Bronchial epithelial cell (primary cell): ENCODE measurements at regions not wholly inside any gene's neighbourhood (a gene's known extent, or its start where the extent isn't known, plus 50 kb on each side); places are given as distances from the start of the nearest gene placed in this dataset.
A peak's percentile ranks its signal among the peaks of the same experiment; 100 is the strongest.

Experiments used
- DNase-seq: peaks from one replicate; pipeline ENCODE4 v3.0.0-alpha.2; 2010; ENCODE audit warnings: low read depth
- FAIRE-seq: peaks from 2 replicates; lab custom pipeline; 2011; peaks lifted over from hg19 to GRCh38; lab: Jason Lieb, UNC
- H3K27me3 ChIP-seq: 2 replicates; pipeline ENCODE4 v1.5.1; 2011; ENCODE audit warnings: low read length; ENCODE audit not compliant: control insufficient read depth, insufficient read depth
- H3K36me3 ChIP-seq: 2 replicates; pipeline ENCODE4 v1.5.1; 2011; ENCODE audit warnings: low read length; ENCODE audit not compliant: control insufficient read depth, insufficient read depth
- H3K4me3 ChIP-seq: 2 replicates; pipeline ENCODE4 v1.5.1; 2011; ENCODE audit warnings: mild to moderate bottlenecking, low read depth, low read length, control low read depth
- CTCF ChIP-seq: IDR thresholded peaks from 2 replicates; pipeline ENCODE4 v1.5.1; 2011; ENCODE audit warnings: mild to moderate bottlenecking, moderate library complexity, low read length, control low read depth, inconsistent platforms; ENCODE audit not compliant: insufficient read depth, severe bottlenecking

GRCh38 chr4:152162331-152162697 is 373.6 kb downstream of the FBXW7 start:
- no peak for DNase-seq
- no peak for TF ChIP-seq CTCF
- no peak for FAIRE-seq
- Histone ChIP-seq H3K27me3 (no peaks in the 10 kb centered on the region), H3K4me3 (no peak overlapping the region), H3K36me3 (no peaks in the 10 kb centered on the region)

GRCh38 chr4:152161676-152162330 is 374.1 kb downstream of the FBXW7 start:
- Histone ChIP-seq H3K27me3 (no peaks in the 10 kb centered on the region), H3K4me3 (no peak overlapping the region), H3K36me3 (no peaks in the 10 kb centered on the region)
- FAIRE-seq (no peak), DNase-seq (peak; percentile 46)
- no peak for TF ChIP-seq CTCF

DNA sequence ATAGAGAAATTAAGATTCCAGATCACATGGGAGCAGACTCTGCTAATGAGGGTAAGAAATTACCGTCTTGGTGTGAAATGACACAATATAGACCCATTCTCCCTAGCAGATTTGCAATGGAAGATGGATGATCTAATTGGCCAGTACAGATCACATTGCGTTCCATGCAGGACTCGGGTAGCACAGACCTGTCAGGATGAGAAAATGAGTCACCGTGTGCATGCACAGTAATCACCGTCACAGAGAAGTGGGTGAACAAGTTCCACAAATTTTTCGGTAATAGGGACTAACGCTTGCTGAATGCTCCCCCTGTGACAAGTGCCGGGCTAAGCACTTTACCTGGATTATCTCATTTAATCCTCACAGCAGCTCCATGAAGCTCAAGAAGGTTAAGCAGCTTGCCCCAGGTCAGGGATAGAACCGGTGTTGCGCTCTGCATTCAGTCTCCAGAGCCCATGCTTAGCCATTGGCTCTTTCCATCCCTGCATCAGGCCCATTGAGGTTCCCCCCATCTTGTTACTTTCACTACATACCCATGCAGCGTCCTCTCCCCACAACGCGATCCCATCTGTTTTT is 375.6 kb downstream of the FBXW7 start:
- peak; percentile 50 for DNase-seq

DNA sequence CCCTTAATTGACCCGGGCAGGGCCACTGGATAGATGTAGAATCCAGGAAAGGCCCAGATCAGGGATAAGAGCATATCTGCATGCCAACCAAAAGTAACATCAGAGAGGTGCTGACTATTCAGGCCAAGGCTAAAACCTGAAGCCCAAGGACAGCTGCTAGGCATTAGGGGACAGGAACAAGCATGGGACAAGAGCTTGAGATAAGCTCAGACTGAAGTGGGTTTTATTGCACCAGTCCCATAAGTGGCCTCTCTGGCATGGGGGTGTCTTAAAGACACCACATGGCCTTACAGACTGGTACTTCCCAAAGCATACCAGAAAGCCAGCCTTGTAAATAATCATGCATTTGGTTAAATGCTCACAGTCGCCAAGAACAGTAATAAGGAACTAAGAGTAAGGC is 376.1 kb downstream of the FBXW7 start:
- Histone ChIP-seq H3K4me3 (no peak overlapping the region), H3K36me3 (no peaks in the 10 kb centered on the region), H3K27me3 (no peaks in the 10 kb centered on the region)
- DNase-seq = no peak
- no peak for TF ChIP-seq CTCF
- no peak for FAIRE-seq

More for the DNA sequence above, 375.6 kb downstream of the FBXW7 start:
- H3K36me3 ChIP-seq = no peaks in the 10 kb centered on the region
- TF ChIP-seq CTCF = no peak
- H3K4me3 ChIP-seq = no peak overlapping the region
- H3K27me3 ChIP-seq = no peaks in the 10 kb centered on the region
- FAIRE-seq = peak; percentile 93

- no peaks in the 10 kb centered on the region for H3K27me3 ChIP-seq
- no peaks in the 10 kb centered on the region for H3K36me3 ChIP-seq
- no peak for TF ChIP-seq CTCF
- DNase-seq (no peak), FAIRE-seq (no peak)
- no peak overlapping the region for H3K4me3 ChIP-seq
Observed at GRCh38 chr4:152158225-152158624, 377.7 kb downstream of the FBXW7 start.

DNA sequence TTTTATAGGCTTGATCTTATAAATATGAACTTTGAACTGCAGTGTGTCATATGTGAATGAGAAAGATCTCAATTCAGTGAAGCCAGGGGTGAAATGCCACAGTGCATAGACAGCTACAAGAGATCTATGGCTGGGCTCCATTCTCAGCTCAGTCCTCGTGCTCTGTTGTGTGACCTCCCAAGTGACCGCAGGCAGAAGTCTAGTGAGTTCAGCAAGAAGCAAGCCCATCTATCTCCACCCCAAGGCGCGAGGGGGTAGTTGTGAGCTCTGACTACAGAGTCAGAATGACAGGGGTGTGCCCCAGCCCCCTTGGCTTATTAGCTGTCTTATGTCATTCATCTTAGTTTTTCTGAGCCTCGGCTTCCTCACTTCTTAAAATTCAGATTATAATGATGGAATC is 378.3 kb downstream of the FBXW7 start:
- Histone ChIP-seq H3K36me3 (no peaks in the 10 kb centered on the region), H3K4me3 (no peak overlapping the region), H3K27me3 (no peaks in the 10 kb centered on the region)
- FAIRE-seq (peak; percentile 55), DNase-seq (no peak)
- no peak for TF ChIP-seq CTCF
